ENCODE measurements at regions not wholly inside any gene's neighbourhood (a gene's known extent, or its start where the extent isn't known, plus 50 kb on each side); places are given as distances from the start of the nearest gene placed in this dataset.
"Not testable (repeated sequence)": the region's sequence is repeated elsewhere in the genome, so short reads cannot be mapped to it uniquely, and the experiment has no call there.

- H3K27ac ChIP-seq, result no peak overlapping the region
- TF ChIP-seq CTCF (IDR thresholded peaks at IDR 0.05) (no peak), ZFX (IDR thresholded peaks at IDR 0.05; ENCODE audit: borderline replicate concordance) (no peak)
Measured at GRCh38 chr5:91494447-91494996, 111.4 kb upstream of the ARRDC3 start.

- no peak for TF ChIP-seq CTCF (IDR thresholded peaks at IDR 0.05)
- TF ChIP-seq ZFX (IDR thresholded peaks at IDR 0.05; ENCODE audit: borderline replicate concordance), result no peak
- H3K27ac ChIP-seq, result no peak overlapping the region
Measured at GRCh38 chr5:91493086-91493485, 110.0 kb upstream of the ARRDC3 start.

- no peak overlapping the region for H3K27ac ChIP-seq
- no peak for TF ChIP-seq CTCF (IDR thresholded peaks at IDR 0.05)
- no peak for TF ChIP-seq ZFX (IDR thresholded peaks at IDR 0.05; ENCODE audit: borderline replicate concordance)
Measured at GRCh38 chr5:91491229-91491628, 108.1 kb upstream of the ARRDC3 start.

- H3K27ac ChIP-seq, result no peak overlapping the region
- TF ChIP-seq CTCF (IDR thresholded peaks at IDR 0.05) (no peak), ZFX (IDR thresholded peaks at IDR 0.05; ENCODE audit: borderline replicate concordance) (no peak)
Measured at GRCh38 chr5:91490316-91490715, 107.2 kb upstream of the ARRDC3 start.

- TF ChIP-seq ZFX (IDR thresholded peaks at IDR 0.05; ENCODE audit: borderline replicate concordance), result no peak
- TF ChIP-seq CTCF (IDR thresholded peaks at IDR 0.05), result no peak
- H3K27ac ChIP-seq, result no peak overlapping the region
Measured at GRCh38 chr5:91487420-91487819, 104.3 kb upstream of the ARRDC3 start.

- no peak overlapping the region for H3K27ac ChIP-seq
- TF ChIP-seq ZFX (IDR thresholded peaks at IDR 0.05; ENCODE audit: borderline replicate concordance) (no peak), CTCF (IDR thresholded peaks at IDR 0.05) (no peak)
Measured at GRCh38 chr5:91486638-91487037, 103.5 kb upstream of the ARRDC3 start.

GRCh38 chr5:91484662-91485061, 101.5 kb upstream of the ARRDC3 start:
- TF ChIP-seq CTCF (IDR thresholded peaks at IDR 0.05), result no peak
- TF ChIP-seq ZFX (IDR thresholded peaks at IDR 0.05; ENCODE audit: borderline replicate concordance), result no peak
- H3K27ac ChIP-seq, result no peak overlapping the region

- not testable (repeated sequence) for H3K27ac ChIP-seq
Measured at GRCh38 chr5:91479376-91479775, 96.3 kb upstream of the ARRDC3 start.
